HG03135 (cell line): ENCODE measurements at regions not wholly inside any gene's neighbourhood (a gene's known extent, or its start where the extent isn't known, plus 50 kb on each side); places are given as distances from the start of the nearest gene placed in this dataset.
"Not testable (repeated sequence)": the region's sequence is repeated elsewhere in the genome, so short reads cannot be mapped to it uniquely, and the experiment has no call there.

ENCODE experiments used
- ATAC-seq: cut with Tn5 transposase; IDR thresholded peaks from one replicate; pipeline ENCODE4 v1.9.1; 2021; ENCODE audit warnings: mild to moderate bottlenecking, moderate library complexity; ENCODE audit not compliant: unreplicated experiment

DNA sequence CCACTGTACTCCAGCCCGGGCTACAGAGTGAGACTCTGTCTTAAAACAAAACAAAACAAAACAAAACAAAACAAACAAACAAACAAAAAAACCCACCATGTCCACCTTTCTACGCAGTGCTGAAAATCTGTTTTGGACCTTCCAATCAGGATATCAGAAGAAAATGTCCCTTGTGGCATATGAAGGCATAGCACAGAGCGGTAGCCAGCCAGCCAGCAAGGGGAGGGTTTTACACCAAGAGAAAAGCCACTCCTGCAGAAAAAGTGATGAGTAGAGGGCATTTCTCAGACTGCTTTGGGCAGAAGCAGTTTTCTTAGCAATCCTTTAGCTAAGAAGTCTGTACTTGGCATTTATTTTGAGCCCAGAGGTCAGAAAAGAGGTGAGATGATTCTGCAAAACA is 612.2 kb downstream of the TYW1 start:
- ATAC-seq = no peak

- no peak for ATAC-seq
Observed at GRCh38 chr7:67610897-67611296, 614.3 kb downstream of the TYW1 start.

DNA sequence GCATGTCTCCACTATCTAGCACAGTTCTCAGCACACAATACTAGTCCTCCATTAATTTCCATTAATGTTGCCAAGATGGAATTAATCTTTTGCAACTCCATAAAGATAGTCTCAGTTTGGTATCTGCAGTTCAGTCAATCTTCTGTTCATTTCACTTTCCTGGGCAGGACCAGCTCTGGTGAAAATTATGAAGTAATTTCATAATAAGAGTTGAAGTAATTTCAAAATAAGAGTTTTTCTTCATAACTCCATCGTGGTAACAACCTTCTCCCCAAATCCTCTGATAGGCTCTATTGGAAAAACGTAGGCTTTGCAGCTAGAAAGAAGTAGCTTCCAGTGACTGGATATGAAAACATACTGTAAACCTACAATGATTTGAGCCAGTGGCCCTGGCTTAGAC is 618.2 kb downstream of the TYW1 start:
- ATAC-seq = no peak

DNA sequence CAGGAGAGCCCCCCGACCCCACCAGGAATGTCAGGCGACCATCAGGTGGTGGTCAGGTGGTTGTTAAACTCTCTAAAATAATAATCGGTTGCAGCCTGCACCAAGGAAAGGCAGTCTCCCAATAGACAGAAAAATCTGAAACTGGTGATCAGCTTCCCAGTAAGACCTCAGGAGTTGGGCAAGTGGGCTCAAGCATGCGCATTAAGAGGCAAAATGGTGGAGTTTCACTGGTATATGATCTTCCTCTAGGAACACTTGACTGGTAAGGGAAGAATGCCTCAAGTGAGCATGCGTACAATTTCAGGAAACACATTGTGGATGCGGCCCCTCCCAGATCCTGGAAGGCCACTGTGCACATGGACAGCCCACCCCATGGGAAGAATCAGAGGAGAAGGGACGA is 619.9 kb downstream of the TYW1 start:
- ATAC-seq = no peak

DNA sequence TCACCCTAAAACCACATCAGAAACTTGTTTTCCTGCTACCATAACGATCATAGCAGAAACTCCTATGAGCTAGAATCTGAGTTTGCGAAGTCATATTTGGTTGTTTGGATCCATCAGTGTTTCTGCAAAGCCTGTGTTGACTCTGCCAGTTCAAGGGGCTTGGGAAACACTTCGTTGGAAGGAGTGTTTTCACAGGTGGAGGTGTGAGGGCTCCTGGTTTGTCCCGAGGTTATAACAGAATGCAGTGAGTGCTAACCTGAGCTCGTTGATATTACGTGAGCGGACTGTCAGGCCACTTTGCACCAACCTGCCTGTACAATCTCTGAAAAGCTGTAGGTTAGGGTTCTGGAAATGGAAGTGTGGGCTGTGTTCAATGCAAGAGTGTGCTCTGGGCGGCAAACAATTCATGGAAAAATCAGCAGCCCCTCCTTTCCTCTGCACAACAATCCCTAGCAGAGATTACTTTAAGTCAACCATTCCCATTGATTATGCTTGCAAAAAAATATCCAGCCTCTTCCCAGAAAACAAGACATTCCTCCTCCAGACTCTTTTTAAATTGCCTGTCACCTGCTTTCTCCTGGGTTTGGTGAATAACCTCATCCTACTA is 622.0 kb downstream of the TYW1 start:
- ATAC-seq = no peak

GRCh38 chr7:67619175-67619574 is 622.5 kb downstream of the TYW1 start:
- ATAC-seq = no peak

DNA sequence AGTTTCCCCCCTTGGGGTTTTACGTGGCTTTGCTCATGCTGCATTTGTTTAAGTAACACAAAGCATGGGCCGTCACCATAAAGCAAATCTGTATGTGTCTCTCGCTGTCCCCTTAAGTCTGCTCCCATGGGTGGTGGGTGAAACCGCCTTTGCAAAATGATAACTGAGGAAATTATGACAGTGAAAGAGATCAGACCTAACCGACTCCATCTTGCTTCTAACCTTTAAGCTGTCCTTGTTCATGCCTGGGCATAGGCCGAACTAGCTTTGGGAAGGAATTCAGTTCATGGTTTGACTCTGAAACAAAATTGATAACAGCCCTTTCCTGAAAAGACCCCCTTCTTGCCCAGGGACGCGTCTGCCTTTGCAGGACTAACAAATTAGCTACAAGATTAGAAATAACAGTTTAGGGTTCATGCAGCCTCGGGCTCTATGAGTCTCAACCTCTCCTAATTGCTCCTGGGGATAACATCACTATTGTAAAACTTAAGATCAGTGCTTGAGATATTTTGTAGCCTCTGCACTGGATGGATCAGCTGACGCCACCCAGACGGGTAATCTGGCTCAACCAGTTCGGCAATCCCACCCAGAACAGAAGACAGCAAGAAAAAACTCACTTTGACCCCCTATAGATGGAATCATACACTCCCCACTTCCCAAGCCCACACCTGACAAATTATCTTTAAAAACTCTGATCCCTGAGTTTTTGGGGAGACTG is 623.7 kb downstream of the TYW1 start:
- no peak for ATAC-seq

GRCh38 chr7:67621704-67622103 is 625.1 kb downstream of the TYW1 start:
- ATAC-seq = no peak

GRCh38 chr7:67625257-67625737 is 628.7 kb downstream of the TYW1 start:
- no peak for ATAC-seq

DNA sequence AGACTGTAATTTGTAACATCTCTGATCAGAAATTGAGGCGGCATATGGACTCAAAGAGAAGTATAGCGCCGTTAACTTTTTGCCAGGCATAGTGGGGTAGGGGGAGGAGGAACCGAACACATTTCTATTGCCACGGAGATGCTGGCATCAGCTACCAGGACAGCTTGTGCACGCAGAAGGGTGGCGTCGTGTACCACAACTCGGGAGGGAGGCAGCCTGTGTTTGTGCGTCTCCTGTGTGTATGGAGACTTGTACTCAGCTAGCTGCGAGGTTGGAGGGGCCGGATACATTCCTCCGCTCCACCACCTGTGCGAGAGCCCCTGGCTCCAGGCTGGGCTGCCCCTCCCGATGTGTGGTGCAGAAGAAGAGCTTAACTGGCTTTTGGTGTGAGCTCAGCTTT is 634.8 kb downstream of the TYW1 start:
- ATAC-seq = no peak

DNA sequence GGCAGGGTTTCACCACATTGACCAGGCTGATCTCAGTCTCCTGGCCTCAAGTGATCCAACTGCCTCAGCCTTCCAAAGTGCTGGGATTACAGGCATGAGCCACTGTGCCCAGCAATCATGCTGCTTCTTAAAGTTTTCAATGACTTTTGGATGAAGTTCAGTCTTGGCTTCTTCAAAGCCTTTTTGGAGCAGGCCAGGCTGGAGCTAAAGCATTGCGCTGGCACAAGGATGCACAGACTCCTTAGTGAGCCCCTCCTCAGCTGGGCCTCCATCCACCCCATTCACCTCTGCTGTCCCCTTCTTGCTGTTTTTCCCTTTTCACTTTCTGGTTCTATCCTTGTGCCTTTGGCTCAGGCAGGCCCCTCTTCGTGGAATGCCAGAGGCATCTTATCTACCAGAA is 638.6 kb downstream of the TYW1 start:
- ATAC-seq = no peak

DNA sequence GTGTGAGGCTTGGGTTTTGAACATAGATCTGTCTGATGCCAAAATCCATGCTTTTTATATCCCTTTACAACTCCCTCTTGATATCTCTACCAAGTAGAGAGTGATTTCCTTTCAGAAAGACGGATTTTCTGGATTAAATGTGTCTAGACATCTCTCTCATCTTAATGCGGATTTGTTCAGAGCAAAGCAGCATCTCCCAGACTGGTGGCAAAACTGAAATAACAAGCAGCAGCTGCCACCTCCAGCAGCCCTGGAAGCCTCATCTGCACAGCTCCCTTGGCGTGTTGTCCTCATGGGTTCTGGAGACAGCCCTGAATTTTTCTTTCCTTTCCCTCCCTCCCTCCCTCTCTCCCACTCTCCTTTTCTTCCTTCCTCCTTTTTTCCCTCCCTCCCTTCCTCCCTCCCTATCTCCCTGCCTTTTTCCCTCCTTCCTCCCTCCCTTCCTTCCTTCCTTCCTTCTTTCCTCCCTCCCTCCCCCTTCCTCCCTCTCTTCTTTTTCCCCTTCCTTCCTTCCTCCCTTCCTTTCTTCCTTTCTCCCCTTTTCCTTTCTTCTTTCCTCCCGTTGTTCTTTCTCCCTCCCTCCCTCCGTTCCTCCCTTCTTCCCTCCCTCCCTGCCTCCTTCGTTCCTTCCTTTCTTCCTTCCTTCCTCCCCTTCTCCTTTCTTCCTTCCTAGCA is 639.9 kb downstream of the TYW1 start:
- ATAC-seq = no peak

GRCh38 chr7:67637023-67637358 is 640.4 kb downstream of the TYW1 start:
- no peak for ATAC-seq

- not testable (repeated sequence) for ATAC-seq
Observed at GRCh38 chr7:67642542-67642941, 645.9 kb downstream of the TYW1 start.

- no peak for ATAC-seq
Observed at GRCh38 chr7:67644151-67644550, 647.5 kb downstream of the TYW1 start.

GRCh38 chr7:67652937-67653336 is 656.3 kb downstream of the TYW1 start:
- ATAC-seq = no peak

- no peak for ATAC-seq
Observed at GRCh38 chr7:67653856-67654454, 657.3 kb downstream of the TYW1 start.

DNA sequence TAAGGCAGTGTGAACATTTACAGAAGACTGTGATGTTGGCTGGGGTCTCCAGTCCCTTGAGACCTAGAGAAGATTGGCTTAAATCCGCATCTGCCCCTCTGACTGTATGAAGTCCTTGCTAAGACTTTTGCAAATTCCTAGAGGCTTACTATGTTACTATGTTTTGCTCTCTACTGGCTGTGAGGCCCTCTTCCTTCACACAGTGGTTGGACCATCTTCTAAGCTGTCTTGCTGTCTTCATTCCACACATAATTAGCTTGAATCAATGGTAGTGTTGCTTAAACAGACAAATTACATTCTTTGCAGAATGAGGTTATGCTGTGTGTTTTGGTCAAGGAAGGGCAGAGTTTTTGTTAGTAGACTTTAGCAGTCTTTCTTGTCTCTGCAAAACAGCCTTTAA is 658.0 kb downstream of the TYW1 start:
- ATAC-seq = no peak

GRCh38 chr7:67655168-67655567 is 658.5 kb downstream of the TYW1 start:
- ATAC-seq = no peak

DNA sequence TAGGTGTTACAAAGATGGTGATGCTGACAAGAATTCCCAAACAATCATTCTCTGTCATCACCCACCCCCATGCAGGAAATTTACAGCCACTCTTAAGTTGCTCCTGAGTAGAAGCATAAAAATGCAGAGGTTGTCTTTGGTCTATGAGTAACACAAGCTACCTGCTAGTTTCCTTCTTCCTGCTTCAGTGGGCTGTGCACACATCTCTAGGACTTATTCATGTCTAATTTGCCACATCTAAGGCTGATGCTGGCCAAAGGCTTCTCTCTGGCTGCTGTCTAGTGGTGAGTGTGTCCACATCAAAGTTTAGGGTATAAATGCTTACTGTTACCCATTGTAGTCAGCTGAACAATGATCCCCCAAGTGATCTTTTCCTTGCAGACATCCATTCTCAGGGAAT is 662.5 kb downstream of the TYW1 start:
- no peak for ATAC-seq

DNA sequence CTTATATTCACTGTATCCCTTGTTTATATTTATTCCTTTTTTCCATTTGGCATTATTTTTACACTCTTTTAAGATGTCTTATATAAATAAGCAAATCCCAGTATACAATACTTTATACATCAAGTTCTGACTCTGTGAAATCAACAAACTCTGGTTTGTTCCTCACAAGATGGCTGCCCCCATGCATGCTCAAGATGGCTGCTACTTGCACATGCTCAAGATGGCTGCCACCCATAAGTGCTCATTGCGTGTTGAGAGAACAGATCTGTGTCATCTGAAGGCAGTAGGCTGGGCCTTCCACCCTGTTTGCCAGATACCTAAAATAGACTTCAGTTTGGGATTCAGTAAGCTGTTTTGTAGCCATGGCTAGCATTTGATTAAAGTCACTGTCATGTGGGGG is 666.2 kb downstream of the TYW1 start:
- ATAC-seq = no peak

GRCh38 chr7:67663644-67664043 is 667.0 kb downstream of the TYW1 start:
- no peak for ATAC-seq
